CD4-positive, alpha-beta T cell (primary cell): ENCODE measurements at regions not wholly inside any gene's neighbourhood (a gene's known extent, or its start where the extent isn't known, plus 50 kb on each side); places are given as distances from the start of the nearest gene placed in this dataset.

Source experiments
- ATAC-seq: fragments of 200-7000 bp; cut with Tn5 transposase; one replicate; pipeline ENCODE4 v1.10.0; 2022; ENCODE audit warnings: mild to moderate bottlenecking; ENCODE audit not compliant: poor library complexity
- CTCF ChIA-PET: fragments of 350-600 bp; sonication (Branson Sonifier 250); formaldehyde crosslinking; loops from one replicate; lab custom pipeline; 2021; ENCODE audit warnings: antibody characterized with exemption, inconsistent platforms; lab: Charles Lee
- POLR2A ChIA-PET: fragments of 350-600 bp; sonication (Branson Sonifier 250); formaldehyde crosslinking; loops from one replicate; lab custom pipeline; 2021; ENCODE audit warnings: antibody characterized with exemption, inconsistent platforms; lab: Charles Lee
- DNase-seq, 14 experiments: peaks; one replicate each; pipeline ENCODE4 v3.0.0-alpha.2; 2013 to 2020; ENCODE audit warnings: mixed read lengths in 2 of 14
- H3K27ac ChIP-seq, 2 donors: one replicate each; pipeline versions ENCODE4 v1.5.1 to v1.7.0; 2013; ENCODE audit warnings: low read length in 2 of 2, low read depth in 1 of 2, mild to moderate bottlenecking in 1 of 2
- H3K27me3 ChIP-seq, 2 experiments: 1 replicate in 1 of 2; 2 replicates in 1 of 2; pipeline versions ENCODE4 v1.6.1 to v1.7.0; 2013; ENCODE audit warnings: low read length in 2 of 2, control low read depth in 1 of 2, mild to moderate bottlenecking in 1 of 2, moderate library complexity in 1 of 2; ENCODE audit not compliant: insufficient read depth in 2 of 2, control insufficient read depth in 1 of 2
- H3K36me3 ChIP-seq: one replicate; pipeline ENCODE4 v1.6.1; 2013; ENCODE audit warnings: low read length, control low read depth; ENCODE audit not compliant: insufficient read depth
- H3K4me1 ChIP-seq: one replicate; pipeline ENCODE4 v1.6.1; 2013; ENCODE audit warnings: low read length, control low read depth; ENCODE audit not compliant: insufficient read depth
- H3K4me3 ChIP-seq: one replicate; pipeline ENCODE4 v1.5.1; 2013; ENCODE audit warnings: mild to moderate bottlenecking, low read length, moderate library complexity
- H3K9me3 ChIP-seq, 2 experiments: 1 replicate in 1 of 2; 2 replicates in 1 of 2; pipeline versions ENCODE4 v1.6.1 to v1.7.0; 2013; ENCODE audit warnings: low read length in 2 of 2, mild to moderate bottlenecking in 2 of 2, control low read depth in 1 of 2, moderate library complexity in 1 of 2; ENCODE audit not compliant: control insufficient read depth in 1 of 2, insufficient read depth in 1 of 2
- H3K27ac Mint-ChIP-seq: one replicate; pipeline ENCODE4 v1.8.0; 2020; ENCODE audit warnings: mixed read lengths
- H3K27me3 Mint-ChIP-seq: one replicate; pipeline ENCODE4 v1.8.0; 2021; ENCODE audit warnings: mixed read lengths
- H3K36me3 Mint-ChIP-seq: one replicate; pipeline ENCODE4 v1.8.0; 2021; ENCODE audit warnings: low read depth, mixed read lengths
- H3K4me1 Mint-ChIP-seq: one replicate; pipeline ENCODE4 v1.8.0; 2021; ENCODE audit warnings: low read depth, mixed read lengths
- H3K4me3 Mint-ChIP-seq: one replicate; pipeline ENCODE4 v1.8.0; 2020; ENCODE audit warnings: mild to moderate bottlenecking, mixed read lengths
- H3K9me3 Mint-ChIP-seq: one replicate; pipeline ENCODE4 v1.8.0; 2020; ENCODE audit warnings: mixed read lengths
- intact Hi-C, 2 experiments: fragments of 100-400 bp; cut with DNase I in 1 of 2; cut with micrococcal nuclease in 1 of 2; formaldehyde crosslinking; loops; one replicate each; pipeline versions ENCODE4 v1.15.1 to v1.9.0; 2023 to 2025; cut with DNase I, micrococcal nuclease
- TF ChIP-seq, protein P1 (sequence below): fragments of 200-600 bp; IDR thresholded peaks from one replicate; pipeline ENCODE4 v1.8.0; 2022; ENCODE audit warnings: antibody characterized with exemption, mild to moderate bottlenecking

DNA sequence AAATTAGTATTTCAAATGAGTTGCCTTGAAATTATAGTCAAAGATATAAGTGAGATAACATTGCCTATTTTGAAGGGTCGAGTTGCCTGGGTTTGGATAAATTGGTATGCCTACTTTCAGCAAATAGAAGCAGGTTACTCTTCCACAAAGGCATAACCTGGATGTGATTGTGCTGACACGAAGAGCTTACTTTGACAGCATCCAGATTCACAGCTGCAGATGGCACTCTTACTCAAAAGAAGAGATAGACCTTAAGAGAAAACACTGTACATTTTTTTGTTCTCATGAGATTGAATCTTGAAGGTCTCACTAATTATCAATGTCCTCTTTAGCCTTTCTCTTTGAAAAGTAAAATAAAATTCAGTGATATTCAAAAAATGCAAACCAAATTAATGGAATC, 1338.7 kb downstream of the REEP3 start:
- H3K27ac ChIP-seq, result no peak overlapping the region

DNA sequence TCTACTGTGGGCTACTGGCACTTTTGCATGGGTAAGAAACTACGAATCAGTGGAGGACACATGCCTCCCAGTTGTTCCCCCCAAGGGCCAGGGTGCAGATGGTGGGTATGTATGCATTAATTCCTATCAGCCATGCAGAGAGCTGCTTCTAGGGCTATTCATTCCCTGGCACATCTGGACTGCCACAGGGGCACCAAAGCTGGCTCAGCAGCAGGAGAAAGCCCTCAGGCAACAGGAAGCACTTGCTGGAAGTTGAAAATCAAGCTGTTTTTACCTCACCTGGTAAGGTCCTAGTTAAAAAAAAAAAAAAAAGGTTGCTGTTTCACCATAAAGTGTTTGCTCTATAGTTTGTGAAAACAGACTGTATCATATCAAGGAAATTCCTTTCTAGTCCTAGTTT, 1342.6 kb downstream of the REEP3 start:
- ChIA-PET CTCF (no interaction called here), POLR2A (no interaction called here)
- Mint-ChIP-seq H3K4me3 (no peak overlapping the region), H3K9me3 (peaks cover 6% of the 10 kb centered on the region), H3K36me3 (no peaks in the 10 kb centered on the region), H3K4me1 (no peaks in the 10 kb centered on the region), H3K27me3 (no peaks in the 10 kb centered on the region), H3K27ac (no peak overlapping the region)
- Histone ChIP-seq H3K27ac (no peak overlapping the region), H3K36me3 (no peaks in the 10 kb centered on the region), H3K9me3 (no peaks in the 10 kb centered on the region), H3K4me1 (no peaks in the 10 kb centered on the region), H3K4me3 (no peak overlapping the region), H3K27me3 (no peaks in the 10 kb centered on the region)
- intact Hi-C loops, result no loop called here
- TF ChIP-seq, protein P1, sequence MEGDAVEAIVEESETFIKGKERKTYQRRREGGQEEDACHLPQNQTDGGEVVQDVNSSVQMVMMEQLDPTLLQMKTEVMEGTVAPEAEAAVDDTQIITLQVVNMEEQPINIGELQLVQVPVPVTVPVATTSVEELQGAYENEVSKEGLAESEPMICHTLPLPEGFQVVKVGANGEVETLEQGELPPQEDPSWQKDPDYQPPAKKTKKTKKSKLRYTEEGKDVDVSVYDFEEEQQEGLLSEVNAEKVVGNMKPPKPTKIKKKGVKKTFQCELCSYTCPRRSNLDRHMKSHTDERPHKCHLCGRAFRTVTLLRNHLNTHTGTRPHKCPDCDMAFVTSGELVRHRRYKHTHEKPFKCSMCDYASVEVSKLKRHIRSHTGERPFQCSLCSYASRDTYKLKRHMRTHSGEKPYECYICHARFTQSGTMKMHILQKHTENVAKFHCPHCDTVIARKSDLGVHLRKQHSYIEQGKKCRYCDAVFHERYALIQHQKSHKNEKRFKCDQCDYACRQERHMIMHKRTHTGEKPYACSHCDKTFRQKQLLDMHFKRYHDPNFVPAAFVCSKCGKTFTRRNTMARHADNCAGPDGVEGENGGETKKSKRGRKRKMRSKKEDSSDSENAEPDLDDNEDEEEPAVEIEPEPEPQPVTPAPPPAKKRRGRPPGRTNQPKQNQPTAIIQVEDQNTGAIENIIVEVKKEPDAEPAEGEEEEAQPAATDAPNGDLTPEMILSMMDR, result no peak
- no peak for ATAC-seq
- no peak for DNase-seq

More for the DNA sequence above, 1338.7 kb downstream of the REEP3 start:
- DNase-seq, result no peak
- H3K27ac Mint-ChIP-seq, result no peak overlapping the region
- no peaks in the 10 kb centered on the region for H3K36me3 ChIP-seq
- H3K4me1 ChIP-seq, result no peaks in the 10 kb centered on the region
- peaks cover 4% of the 10 kb centered on the region for H3K9me3 Mint-ChIP-seq
- POLR2A ChIA-PET, result no interaction called here
- CTCF ChIA-PET, result no interaction called here
- H3K36me3 Mint-ChIP-seq, result no peaks in the 10 kb centered on the region
- no peak for ATAC-seq
- intact Hi-C loops, result no loop called here
- no peaks in the 10 kb centered on the region for H3K9me3 ChIP-seq
- H3K4me3 Mint-ChIP-seq, result no peak overlapping the region
- H3K27me3 ChIP-seq, result no peaks in the 10 kb centered on the region
- H3K4me1 Mint-ChIP-seq, result no peaks in the 10 kb centered on the region
- no peaks in the 10 kb centered on the region for H3K27me3 Mint-ChIP-seq
- TF ChIP-seq, protein P1, result no peak
- no peak overlapping the region for H3K4me3 ChIP-seq

DNA sequence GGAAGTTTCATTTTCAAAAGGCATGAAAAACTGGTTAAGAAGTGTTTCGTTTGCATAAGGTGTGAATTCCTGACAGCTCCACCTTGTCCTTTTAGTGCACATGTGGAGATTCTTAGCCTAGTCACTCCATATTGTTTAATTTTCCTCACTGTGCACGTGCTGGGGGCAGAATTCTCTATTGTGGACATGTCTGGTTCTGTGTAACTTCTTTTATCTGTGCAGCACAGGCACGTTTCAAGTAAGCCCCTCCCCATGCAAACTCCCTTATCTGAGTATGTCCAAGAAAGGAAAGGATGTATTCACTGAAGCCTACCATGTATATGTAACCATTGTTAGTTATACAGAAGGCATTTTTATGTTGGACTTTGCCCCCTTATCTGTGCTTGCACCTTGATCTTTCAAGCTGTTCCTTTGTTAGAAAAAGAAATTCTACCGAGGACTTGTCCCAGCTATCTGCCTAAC, 1346.3 kb downstream of the REEP3 start:
- H3K9me3 ChIP-seq, result no peaks in the 10 kb centered on the region
- Mint-ChIP-seq H3K9me3 (peaks cover 5% of the 10 kb centered on the region), H3K36me3 (no peaks in the 10 kb centered on the region), H3K4me3 (no peak overlapping the region), H3K4me1 (no peaks in the 10 kb centered on the region), H3K27me3 (no peaks in the 10 kb centered on the region), H3K27ac (no peak overlapping the region)
- no peaks in the 10 kb centered on the region for H3K27me3 ChIP-seq
- CTCF ChIA-PET, result no interaction called here
- H3K4me1 ChIP-seq, result no peaks in the 10 kb centered on the region
- ATAC-seq (no peak), DNase-seq (no peak)
- no peaks in the 10 kb centered on the region for H3K36me3 ChIP-seq
- POLR2A ChIA-PET, result no interaction called here
- H3K27ac ChIP-seq, result no peak overlapping the region
- intact Hi-C loops, result no loop called here
- H3K4me3 ChIP-seq, result no peak overlapping the region
- TF ChIP-seq, protein P1, result no peak
